ENCODE measurements at regions not wholly inside any gene's neighbourhood (a gene's known extent, or its start where the extent isn't known, plus 50 kb on each side); places are given as distances from the start of the nearest gene placed in this dataset.

GRCh38 chr3:27025718-27026117 is 343.5 kb downstream of the NEK10 start:
- Histone ChIP-seq H2AFZ (ENCODE audit: low read depth, low read length) (no peak overlapping the region), H4K20me1 (ENCODE audit: insufficient read depth, low read length) (no peaks in the 10 kb centered on the region), H3K4me3 (ENCODE audit: insufficient read depth, low read depth, low read length) (no peak overlapping the region), H3K27ac (ENCODE audit: low read depth, low read length) (no peak overlapping the region), H3K9ac (ENCODE audit: low read length) (no peak overlapping the region), H3K4me2 (ENCODE audit: low read length) (no peak overlapping the region), H3K36me3 (ENCODE audit: insufficient read depth, low read length) (no peaks in the 10 kb centered on the region), H3K4me1 (ENCODE audit: insufficient read depth, low read length) (no peaks in the 10 kb centered on the region), H3K9me3 (ENCODE audit: insufficient read depth, low read depth, low read length) (peaks cover 3% of the 10 kb centered on the region), H3K27me3 (ENCODE audit: insufficient read depth, low read length) (no peaks in the 10 kb centered on the region), H3K79me2 (ENCODE audit: insufficient read depth, low read length) (no peaks in the 10 kb centered on the region)
- H3K36me3 Mint-ChIP-seq (ENCODE audit: low read depth, unreplicated experiment), result peaks cover 2% of the 10 kb centered on the region
- no peak for TF ChIP-seq EZH2 (IDR thresholded peaks at IDR 0.05; ENCODE audit: insufficient read depth, low read length)
- TF ChIP-seq, protein P1, sequence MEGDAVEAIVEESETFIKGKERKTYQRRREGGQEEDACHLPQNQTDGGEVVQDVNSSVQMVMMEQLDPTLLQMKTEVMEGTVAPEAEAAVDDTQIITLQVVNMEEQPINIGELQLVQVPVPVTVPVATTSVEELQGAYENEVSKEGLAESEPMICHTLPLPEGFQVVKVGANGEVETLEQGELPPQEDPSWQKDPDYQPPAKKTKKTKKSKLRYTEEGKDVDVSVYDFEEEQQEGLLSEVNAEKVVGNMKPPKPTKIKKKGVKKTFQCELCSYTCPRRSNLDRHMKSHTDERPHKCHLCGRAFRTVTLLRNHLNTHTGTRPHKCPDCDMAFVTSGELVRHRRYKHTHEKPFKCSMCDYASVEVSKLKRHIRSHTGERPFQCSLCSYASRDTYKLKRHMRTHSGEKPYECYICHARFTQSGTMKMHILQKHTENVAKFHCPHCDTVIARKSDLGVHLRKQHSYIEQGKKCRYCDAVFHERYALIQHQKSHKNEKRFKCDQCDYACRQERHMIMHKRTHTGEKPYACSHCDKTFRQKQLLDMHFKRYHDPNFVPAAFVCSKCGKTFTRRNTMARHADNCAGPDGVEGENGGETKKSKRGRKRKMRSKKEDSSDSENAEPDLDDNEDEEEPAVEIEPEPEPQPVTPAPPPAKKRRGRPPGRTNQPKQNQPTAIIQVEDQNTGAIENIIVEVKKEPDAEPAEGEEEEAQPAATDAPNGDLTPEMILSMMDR (IDR thresholded peaks at IDR 0.05; ENCODE audit: insufficient read depth, low read depth, low read length), result no peak
- no peak overlapping the region for H3K27ac Mint-ChIP-seq (ENCODE audit: unreplicated experiment)
- H3K4me3 Mint-ChIP-seq (ENCODE audit: unreplicated experiment), result peak overlapping the region; percentile 28
- no peaks in the 10 kb centered on the region for H3K27me3 Mint-ChIP-seq (ENCODE audit: low read depth, unreplicated experiment)
- no peaks in the 10 kb centered on the region for H3K4me1 Mint-ChIP-seq (ENCODE audit: low read depth, unreplicated experiment)
- no peaks in the 10 kb centered on the region for H3K9me3 Mint-ChIP-seq (ENCODE audit: unreplicated experiment)
- DNase-seq (ENCODE audit: low read depth) (no peak), FAIRE-seq (no peak)

- Mint-ChIP-seq H3K27me3 (ENCODE audit: low read depth, unreplicated experiment) (no peaks in the 10 kb centered on the region), H3K36me3 (ENCODE audit: low read depth, unreplicated experiment) (no peaks in the 10 kb centered on the region), H3K27ac (ENCODE audit: unreplicated experiment) (no peak overlapping the region), H3K4me1 (ENCODE audit: low read depth, unreplicated experiment) (no peaks in the 10 kb centered on the region), H3K4me3 (ENCODE audit: unreplicated experiment) (no peak overlapping the region), H3K9me3 (ENCODE audit: unreplicated experiment) (no peaks in the 10 kb centered on the region)
- Histone ChIP-seq H3K9ac (ENCODE audit: low read length) (no peak overlapping the region), H2AFZ (ENCODE audit: low read depth, low read length) (no peak overlapping the region), H3K4me2 (ENCODE audit: low read length) (no peak overlapping the region), H3K79me2 (ENCODE audit: insufficient read depth, low read length) (no peaks in the 10 kb centered on the region), H3K9me3 (ENCODE audit: insufficient read depth, low read depth, low read length) (peaks cover 3% of the 10 kb centered on the region), H3K4me1 (ENCODE audit: insufficient read depth, low read length) (no peaks in the 10 kb centered on the region), H3K27ac (ENCODE audit: low read depth, low read length) (no peak overlapping the region), H4K20me1 (ENCODE audit: insufficient read depth, low read length) (no peaks in the 10 kb centered on the region), H3K4me3 (ENCODE audit: insufficient read depth, low read depth, low read length) (no peak overlapping the region), H3K36me3 (ENCODE audit: insufficient read depth, low read length) (no peaks in the 10 kb centered on the region), H3K27me3 (ENCODE audit: insufficient read depth, low read length) (no peaks in the 10 kb centered on the region)
- DNase-seq (ENCODE audit: low read depth) (no peak), FAIRE-seq (no peak)
- TF ChIP-seq, protein P1 (IDR thresholded peaks at IDR 0.05; ENCODE audit: insufficient read depth, low read depth, low read length), result no peak
- TF ChIP-seq EZH2 (IDR thresholded peaks at IDR 0.05; ENCODE audit: insufficient read depth, low read length), result no peak
These were observed 337.7 kb downstream of the NEK10 start for GRCh38 chr3:27031476-27031875.

DNA sequence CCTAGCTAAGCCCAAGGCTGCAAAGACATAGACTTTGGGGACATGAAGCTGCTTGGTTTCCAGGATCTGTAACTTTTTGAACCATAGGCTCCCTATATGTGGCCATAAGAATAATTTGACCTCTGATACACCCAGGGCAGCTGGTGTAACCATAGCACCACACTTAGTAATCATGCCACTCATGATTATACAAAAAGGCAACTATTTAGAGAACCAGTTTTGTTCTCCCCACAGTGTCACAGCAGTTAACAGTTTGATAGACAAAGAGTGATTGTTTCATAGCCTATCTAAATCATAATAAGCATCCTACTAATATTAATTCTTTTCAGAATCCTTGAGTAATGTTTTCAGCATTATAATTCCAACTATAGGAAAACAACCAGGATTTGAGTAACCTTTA is 334.9 kb downstream of the NEK10 start:
- no peaks in the 10 kb centered on the region for H3K79me2 ChIP-seq (ENCODE audit: insufficient read depth, low read length)
- H2AFZ ChIP-seq (ENCODE audit: low read depth, low read length), result no peak overlapping the region
- DNase-seq (ENCODE audit: low read depth) (no peak), FAIRE-seq (no peak)
- H3K27me3 ChIP-seq (ENCODE audit: insufficient read depth, low read length), result no peaks in the 10 kb centered on the region
- H3K9ac ChIP-seq (ENCODE audit: low read length), result no peak overlapping the region
- H3K4me1 ChIP-seq (ENCODE audit: insufficient read depth, low read length), result no peaks in the 10 kb centered on the region
- Mint-ChIP-seq H3K4me1 (ENCODE audit: low read depth, unreplicated experiment) (no peaks in the 10 kb centered on the region), H3K9me3 (ENCODE audit: unreplicated experiment) (no peaks in the 10 kb centered on the region), H3K27me3 (ENCODE audit: low read depth, unreplicated experiment) (no peaks in the 10 kb centered on the region), H3K36me3 (ENCODE audit: low read depth, unreplicated experiment) (no peaks in the 10 kb centered on the region), H3K4me3 (ENCODE audit: unreplicated experiment) (no peak overlapping the region), H3K27ac (ENCODE audit: unreplicated experiment) (no peak overlapping the region)
- no peaks in the 10 kb centered on the region for H3K36me3 ChIP-seq (ENCODE audit: insufficient read depth, low read length)
- no peak overlapping the region for H3K4me3 ChIP-seq (ENCODE audit: insufficient read depth, low read depth, low read length)
- H3K4me2 ChIP-seq (ENCODE audit: low read length), result no peak overlapping the region
- no peak overlapping the region for H3K27ac ChIP-seq (ENCODE audit: low read depth, low read length)
- TF ChIP-seq, protein P1 (IDR thresholded peaks at IDR 0.05; ENCODE audit: insufficient read depth, low read depth, low read length), result no peak
- TF ChIP-seq EZH2 (IDR thresholded peaks at IDR 0.05; ENCODE audit: insufficient read depth, low read length), result no peak
- H4K20me1 ChIP-seq (ENCODE audit: insufficient read depth, low read length), result no peaks in the 10 kb centered on the region
- no peaks in the 10 kb centered on the region for H3K9me3 ChIP-seq (ENCODE audit: insufficient read depth, low read depth, low read length)
